Tibial nerve (tissue), 4 donors: ENCODE measurements at regions not wholly inside any gene's neighbourhood (a gene's known extent, or its start where the extent isn't known, plus 50 kb on each side); places are given as distances from the start of the nearest gene placed in this dataset.

Experiments
- CTCF ChIP-seq, 5 experiments: fragments of 200-600 bp in 3 of 5; fragments of 450-650 bp in 2 of 5; sonication (generic) in 3 of 5; IDR thresholded peaks; one replicate each; pipeline ENCODE4 v1.5.1; 2016 to 2019; ENCODE audit warnings: antibody characterized with exemption in 5 of 5, mild to moderate bottlenecking in 3 of 5, moderate library complexity in 2 of 5
- EP300 ChIP-seq, 2 donors: sonication (generic); formaldehyde crosslinking; IDR thresholded peaks; one replicate each; pipeline ENCODE4 v1.6.1; 2017; ENCODE audit warnings: antibody characterized with exemption in 2 of 2, mild to moderate bottlenecking in 1 of 2
- POLR2A ChIP-seq, 2 donors: fragments of 450-650 bp; IDR thresholded peaks; one replicate each; pipeline ENCODE4 v1.6.1; 2017; ENCODE audit warnings: antibody characterized with exemption in 2 of 2, mild to moderate bottlenecking in 2 of 2, moderate library complexity in 2 of 2

- TF ChIP-seq CTCF (IDR thresholded peaks at IDR 0.05) (no peak), POLR2A (IDR thresholded peaks at IDR 0.05) (no peak), EP300 (IDR thresholded peaks at IDR 0.05) (no peak)
Observed at GRCh38 chr2:144015655-144016245, 504.2 kb downstream of the ZEB2 start.
